T-helper 1 cell (primary cell): ENCODE measurements at regions not wholly inside any gene's neighbourhood (a gene's known extent, or its start where the extent isn't known, plus 50 kb on each side); places are given as distances from the start of the nearest gene placed in this dataset.
"Not testable (repeated sequence)": the region's sequence is repeated elsewhere in the genome, so short reads cannot be mapped to it uniquely, and the experiment has no call there.

ENCODE experiments used
- DNase-seq, 5 donors: peaks; one replicate each; pipeline ENCODE4 v3.0.0-alpha.2; 2012 to 2020

GRCh38 chr3:137641879-137642704 is 122.0 kb upstream of the SOX14 start:
- no peak for DNase-seq

GRCh38 chr3:137642831-137643230 is 121.3 kb upstream of the SOX14 start:
- DNase-seq = no peak

DNA sequence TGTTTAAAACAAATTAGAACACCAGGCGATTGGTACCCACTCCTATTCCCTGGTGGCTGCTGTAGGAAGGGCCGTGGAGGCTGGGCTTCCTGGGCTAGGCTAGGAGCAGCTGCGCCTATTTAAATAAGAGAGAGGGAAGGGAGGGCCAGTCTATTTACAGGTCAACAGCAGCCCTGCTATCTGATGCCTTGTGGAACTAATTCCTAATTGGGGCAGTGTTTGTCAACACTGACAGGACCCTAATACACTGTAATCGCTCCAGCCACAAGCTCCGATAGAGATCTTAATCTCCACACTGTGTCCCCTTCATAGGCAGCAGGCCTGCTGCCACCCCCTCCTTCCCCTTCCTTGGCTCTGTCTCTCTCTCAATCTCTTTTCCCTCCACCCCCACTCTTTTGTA is 116.9 kb upstream of the SOX14 start:
- DNase-seq = no peak

DNA sequence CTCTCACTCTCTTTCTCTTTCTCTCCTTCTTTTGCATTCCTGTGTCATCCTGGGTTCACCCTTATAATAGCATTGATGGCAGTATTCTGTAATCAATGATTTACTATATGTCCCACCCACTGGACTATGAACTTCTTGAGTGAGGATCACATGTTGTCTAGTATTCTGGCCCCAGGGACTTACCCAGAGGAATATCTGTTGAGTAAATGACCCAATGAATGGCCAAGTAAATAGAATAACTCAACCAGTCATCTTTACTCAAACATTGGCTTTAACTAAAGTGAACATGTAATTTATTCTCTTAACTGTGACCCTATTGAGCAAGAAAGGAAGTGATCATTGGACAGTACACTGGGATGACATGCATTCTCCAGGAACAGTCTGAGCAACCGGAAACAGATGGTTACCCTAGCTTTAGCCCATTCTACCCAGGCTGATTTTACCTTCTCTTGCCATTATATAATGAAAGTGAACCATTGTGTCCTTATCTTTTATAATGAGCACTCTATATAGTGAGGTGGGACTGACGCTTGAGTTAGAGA is 94.5 kb upstream of the SOX14 start:
- DNase-seq = no peak

GRCh38 chr3:137687181-137687879 is 76.8 kb upstream of the SOX14 start:
- DNase-seq = no peak

DNA sequence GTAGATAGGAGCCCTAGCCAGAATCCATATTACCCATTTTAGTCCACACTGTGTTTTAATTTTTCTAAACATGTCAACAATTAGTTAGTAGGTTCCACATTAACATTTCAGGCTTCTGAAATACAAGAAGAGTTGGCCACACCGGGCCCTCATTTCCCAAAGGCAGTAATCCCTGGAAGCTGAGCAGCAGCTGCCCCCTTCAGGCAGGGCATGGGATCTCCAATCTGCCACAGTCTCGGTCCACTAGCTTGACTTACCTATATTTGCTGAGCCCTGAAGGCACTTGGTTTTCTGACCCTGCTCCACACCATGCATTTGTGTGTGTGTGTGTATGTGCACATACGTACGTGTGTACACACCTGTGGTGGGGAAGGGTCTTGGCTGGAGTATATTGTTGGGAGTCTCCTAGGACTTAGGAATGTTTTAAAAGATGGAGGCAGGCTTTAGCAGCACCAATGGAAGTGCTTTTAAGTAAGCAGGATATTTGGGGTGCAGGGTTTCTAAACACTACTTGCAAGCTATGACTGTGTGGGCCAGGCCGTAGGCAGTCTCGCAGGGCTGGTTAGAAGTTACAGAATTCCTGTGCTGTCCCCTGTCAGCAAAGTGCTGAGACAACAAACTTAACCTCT is 71.2 kb upstream of the SOX14 start:
- DNase-seq = no peak

DNA sequence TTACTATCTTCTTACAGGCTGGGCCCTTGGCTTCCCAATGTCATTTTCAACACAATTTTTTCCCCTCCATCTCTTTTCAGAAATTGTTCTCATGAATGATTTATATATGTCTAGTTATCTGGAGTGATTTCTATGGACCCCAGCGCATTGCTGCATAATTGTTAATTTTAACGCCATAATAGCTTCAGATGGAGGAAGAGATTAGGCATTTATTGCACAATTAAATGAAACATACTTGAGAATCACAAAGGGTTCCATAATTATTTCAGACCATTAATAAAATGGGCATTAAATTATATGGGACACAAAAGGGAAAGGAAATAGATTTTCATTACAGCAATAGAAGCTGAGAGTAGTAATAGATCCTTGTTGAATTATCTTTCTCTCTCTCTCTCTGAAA is 70.3 kb upstream of the SOX14 start:
- DNase-seq = no peak

GRCh38 chr3:137694836-137695235 is 69.3 kb upstream of the SOX14 start:
- DNase-seq = no peak

DNA sequence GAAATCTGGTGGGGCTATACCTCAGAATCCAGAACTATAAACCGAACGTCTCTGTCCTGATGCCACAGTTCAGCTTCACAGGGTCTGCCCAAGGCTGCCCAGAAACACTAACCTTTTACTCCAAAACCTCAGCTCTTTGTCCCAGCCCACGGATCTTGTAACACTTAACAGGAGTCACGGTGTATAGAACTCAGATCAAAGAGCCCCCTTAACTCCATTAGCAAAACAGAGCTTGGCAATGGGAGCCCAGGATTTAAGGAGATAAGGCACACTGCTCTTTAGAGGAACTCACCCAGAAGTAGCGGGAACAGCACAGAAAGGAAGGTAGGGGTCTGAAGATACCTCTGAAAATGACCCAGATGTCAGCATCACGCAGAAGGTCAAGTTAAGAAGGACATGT is 68.8 kb upstream of the SOX14 start:
- DNase-seq = no peak

DNA sequence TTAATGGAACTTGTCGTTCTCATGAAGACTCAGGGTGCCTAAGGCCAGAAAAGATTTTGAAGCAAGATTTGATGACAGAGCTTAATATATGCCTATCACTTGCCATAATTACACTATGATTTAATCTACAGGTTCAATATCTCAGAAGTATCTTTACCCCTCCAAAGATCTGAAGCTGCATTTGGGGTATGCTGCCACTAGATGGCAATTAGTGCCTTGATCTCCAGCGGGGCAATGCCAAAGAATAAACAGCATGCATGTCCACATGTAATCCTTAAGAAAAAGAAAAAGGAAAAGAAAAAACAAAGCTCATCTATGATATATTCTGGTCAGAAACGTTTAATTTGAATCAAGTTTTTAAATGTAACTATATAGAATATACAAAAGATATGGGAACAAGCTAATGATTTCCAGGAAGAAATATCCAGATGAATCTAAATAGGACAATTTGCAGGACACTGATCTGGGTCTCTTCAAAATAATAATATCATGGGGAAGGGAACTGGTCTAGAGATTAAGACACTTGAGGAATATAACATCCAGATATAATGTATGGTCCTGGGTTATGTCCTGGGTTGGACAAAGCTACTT is 55.0 kb upstream of the SOX14 start:
- DNase-seq = no peak

- DNase-seq = not testable (repeated sequence)
Observed at GRCh38 chr3:137713965-137714364, 50.1 kb upstream of the SOX14 start.
